PC-3 (cell line): ENCODE measurements at regions not wholly inside any gene's neighbourhood (a gene's known extent, or its start where the extent isn't known, plus 50 kb on each side); places are given as distances from the start of the nearest gene placed in this dataset.

Experiments
- ATAC-seq: fragments of 200-7000 bp; cut with Tn5 transposase; 2 replicates; pipeline ENCODE4 v1.9.1; 2020; ENCODE audit warnings: mild to moderate bottlenecking, moderate library complexity
- BruUV-seq: library from RNA; stranded (reverse); fragments of 400-500 nt; replicated peaks from 2 replicates; lab custom pipeline; 2021; lab: Mats Ljungman, UMichigan
- CTCF ChIA-PET: fragments of 300-600 bp; sonication (Branson Sonifier 250); formaldehyde crosslinking; loops from one replicate; lab custom pipeline; 2022; ENCODE audit warnings: antibody characterized with exemption; lab: Charles Lee
- POLR2A ChIA-PET: fragments of 300-600 bp; sonication (Branson Sonifier 250); formaldehyde crosslinking; loops from one replicate; lab custom pipeline; 2022; ENCODE audit warnings: antibody characterized with exemption; ENCODE audit not compliant: unreplicated experiment; lab: Charles Lee
- DNase-seq: peaks from one replicate; pipeline ENCODE4 v3.0.0-alpha.2; 2015
- H2AFZ ChIP-seq: fragments of 300-600 bp; sonication (generic); 2 replicates; pipeline ENCODE4 v1.6.0; 2016; ENCODE audit warnings: antibody characterized with exemption, low read length
- H3F3A ChIP-seq: fragments of 300-600 bp; sonication (generic); one replicate; pipeline ENCODE4 v1.6.0; 2017; ENCODE audit warnings: antibody characterized with exemption, low read length, control low read depth, mild to moderate bottlenecking; ENCODE audit not compliant: unreplicated experiment
- H3K27ac ChIP-seq: fragments of 300-600 bp; sonication (generic); 2 replicates; pipeline ENCODE4 v1.5.1; 2016; ENCODE audit warnings: mild to moderate bottlenecking, low read length
- H3K27me3 ChIP-seq: fragments of 300-600 bp; sonication (generic); 2 replicates; pipeline ENCODE4 v1.6.1; 2016; ENCODE audit warnings: low read length, mixed read lengths
- H3K36me3 ChIP-seq: fragments of 300-600 bp; sonication (generic); 2 replicates; pipeline ENCODE4 v1.6.1; 2016; ENCODE audit warnings: low read depth, mixed run types, low read length, mixed read lengths
- H3K4me1 ChIP-seq: fragments of 300-600 bp; sonication (generic); 2 replicates; pipeline ENCODE4 v1.5.1; 2016; ENCODE audit warnings: low read length; ENCODE audit not compliant: insufficient read depth
- H3K4me2 ChIP-seq: fragments of 300-600 bp; sonication (generic); 2 replicates; pipeline ENCODE4 v1.6.0; 2016; ENCODE audit warnings: low read length
- H3K4me3 ChIP-seq: fragments of 300-600 bp; sonication (generic); 2 replicates; pipeline ENCODE4 v1.5.1; 2016; ENCODE audit warnings: mild to moderate bottlenecking, low read length, mixed read lengths
- H3K79me2 ChIP-seq: fragments of 300-600 bp; sonication (generic); 2 replicates; pipeline ENCODE4 v1.6.1; 2017; ENCODE audit warnings: low read length, mixed read lengths
- H3K9ac ChIP-seq: fragments of 300-600 bp; sonication (generic); 2 replicates; pipeline ENCODE4 v1.6.0; 2016; ENCODE audit warnings: mild to moderate bottlenecking, low read length
- H3K9me2 ChIP-seq: fragments of 300-600 bp; sonication (generic); replicated peaks from 2 replicates; pipeline ENCODE4 v1.6.1; 2016; ENCODE audit warnings: mixed run types, low read length, mixed read lengths
- H3K9me3 ChIP-seq: fragments of 300-600 bp; sonication (generic); 2 replicates; pipeline ENCODE4 v1.6.1; 2016; ENCODE audit warnings: low read length, mixed read lengths
- H4K20me1 ChIP-seq: fragments of 300-600 bp; sonication (generic); 2 replicates; pipeline ENCODE4 v1.6.1; 2016; ENCODE audit warnings: low read length, mixed read lengths
- EZH2 ChIP-seq: fragments of 300-600 bp; sonication (generic); IDR thresholded peaks from one replicate; pipeline ENCODE4 v1.6.1; 2017; ENCODE audit warnings: antibody characterized with exemption, mild to moderate bottlenecking, low read length; ENCODE audit not compliant: unreplicated experiment
- EZH2phosphoT487 ChIP-seq: fragments of 300-600 bp; sonication (generic); IDR thresholded peaks from 2 replicates; pipeline ENCODE4 v1.6.1; 2018; ENCODE audit warnings: mild to moderate bottlenecking, antibody characterized with exemption, low read length, borderline replicate concordance
- intact Hi-C: fragments of 100-400 bp; cut with micrococcal nuclease; formaldehyde crosslinking; loops from 2 replicates; pipeline ENCODE4 v1.9.0; 2023
- TF ChIP-seq, protein P1 (sequence below): fragments of 300-600 bp; sonication (generic); conservative IDR thresholded peaks from 2 replicates; pipeline ENCODE4 v1.5.1; 2017; ENCODE audit warnings: antibody characterized with exemption, low read depth, mild to moderate bottlenecking, low read length

DNA sequence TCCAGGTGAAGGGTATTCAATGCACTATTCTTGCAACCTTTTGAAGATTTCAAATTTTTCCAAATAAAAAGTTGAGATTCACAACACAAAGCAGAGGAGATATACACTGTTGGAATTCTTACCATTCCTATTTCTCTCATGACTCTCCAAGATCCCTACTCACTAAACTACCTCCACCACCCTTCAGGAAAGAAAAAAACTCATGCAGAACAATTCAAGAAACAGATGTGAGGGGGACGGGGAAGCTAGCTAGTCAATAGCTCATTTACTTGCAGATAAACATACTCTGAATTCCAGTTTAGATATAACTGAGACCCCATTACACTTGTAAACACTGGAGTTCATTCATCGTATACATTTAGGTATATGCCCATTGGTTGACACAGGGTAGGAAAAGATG lies 90.0 kb upstream of the SERP2 start:
- H3K79me2 ChIP-seq, result no peaks in the 10 kb centered on the region
- CTCF ChIA-PET, result no interaction called here
- no peak overlapping the region for H2AFZ ChIP-seq
- DNase-seq, result no peak
- H3K9me2 ChIP-seq, result no peaks in the 10 kb centered on the region
- no peaks in the 10 kb centered on the region for H3F3A ChIP-seq
- no peak overlapping the region for H3K4me3 ChIP-seq
- no peak overlapping the region for H3K9ac ChIP-seq
- no peaks in the 10 kb centered on the region for H3K36me3 ChIP-seq
- H3K27ac ChIP-seq, result no peak overlapping the region
- H3K9me3 ChIP-seq, result no peaks in the 10 kb centered on the region
- ATAC-seq, result no peak
- BruUV-seq, result no TSS peak
- no peak for TF ChIP-seq EZH2phosphoT487
- no peak for TF ChIP-seq EZH2
- TF ChIP-seq, protein P1, sequence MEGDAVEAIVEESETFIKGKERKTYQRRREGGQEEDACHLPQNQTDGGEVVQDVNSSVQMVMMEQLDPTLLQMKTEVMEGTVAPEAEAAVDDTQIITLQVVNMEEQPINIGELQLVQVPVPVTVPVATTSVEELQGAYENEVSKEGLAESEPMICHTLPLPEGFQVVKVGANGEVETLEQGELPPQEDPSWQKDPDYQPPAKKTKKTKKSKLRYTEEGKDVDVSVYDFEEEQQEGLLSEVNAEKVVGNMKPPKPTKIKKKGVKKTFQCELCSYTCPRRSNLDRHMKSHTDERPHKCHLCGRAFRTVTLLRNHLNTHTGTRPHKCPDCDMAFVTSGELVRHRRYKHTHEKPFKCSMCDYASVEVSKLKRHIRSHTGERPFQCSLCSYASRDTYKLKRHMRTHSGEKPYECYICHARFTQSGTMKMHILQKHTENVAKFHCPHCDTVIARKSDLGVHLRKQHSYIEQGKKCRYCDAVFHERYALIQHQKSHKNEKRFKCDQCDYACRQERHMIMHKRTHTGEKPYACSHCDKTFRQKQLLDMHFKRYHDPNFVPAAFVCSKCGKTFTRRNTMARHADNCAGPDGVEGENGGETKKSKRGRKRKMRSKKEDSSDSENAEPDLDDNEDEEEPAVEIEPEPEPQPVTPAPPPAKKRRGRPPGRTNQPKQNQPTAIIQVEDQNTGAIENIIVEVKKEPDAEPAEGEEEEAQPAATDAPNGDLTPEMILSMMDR, result no peak
- H3K4me2 ChIP-seq, result no peak overlapping the region
- H4K20me1 ChIP-seq, result no peaks in the 10 kb centered on the region
- H3K27me3 ChIP-seq, result no peaks in the 10 kb centered on the region
- intact Hi-C loops, result no loop called here
- POLR2A ChIA-PET, result no interaction called here
- H3K4me1 ChIP-seq, result 0 out of 2 replicates have a peak, but pooled peaks cover 7% of the 10 kb centered on the region

DNA sequence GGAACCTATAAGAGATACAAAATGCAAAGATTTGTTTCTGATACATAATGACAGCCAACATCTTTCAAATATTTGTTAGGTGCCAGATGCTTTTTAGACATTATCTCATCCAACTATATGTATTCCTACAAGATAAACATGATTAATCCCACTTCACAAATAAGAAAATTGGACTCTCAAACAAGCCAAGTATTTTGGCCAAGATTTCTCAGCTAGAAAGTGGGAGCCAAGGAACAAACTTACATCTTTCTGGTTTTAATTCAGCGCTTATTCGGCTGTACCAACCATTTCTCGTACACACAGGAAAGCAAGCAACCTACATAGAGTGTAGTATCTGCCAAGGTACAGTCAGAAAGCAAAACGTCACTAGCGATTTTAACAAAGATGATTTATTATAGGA lies 85.7 kb upstream of the SERP2 start:
- H3K4me2 ChIP-seq, result no peak overlapping the region
- no peaks in the 10 kb centered on the region for H3K27me3 ChIP-seq
- H3K4me3 ChIP-seq, result no peak overlapping the region
- CTCF ChIA-PET, result no interaction called here
- H3K9me2 ChIP-seq, result no peaks in the 10 kb centered on the region
- H3K79me2 ChIP-seq, result no peaks in the 10 kb centered on the region
- ATAC-seq, result no peak
- H3K9me3 ChIP-seq, result no peaks in the 10 kb centered on the region
- H3F3A ChIP-seq, result no peaks in the 10 kb centered on the region
- no peaks in the 10 kb centered on the region for H3K4me1 ChIP-seq
- H4K20me1 ChIP-seq, result no peaks in the 10 kb centered on the region
- intact Hi-C loops, result no loop called here
- no peak overlapping the region for H3K9ac ChIP-seq
- no peak for DNase-seq
- TF ChIP-seq, protein P1, result no peak
- TF ChIP-seq EZH2phosphoT487, result no peak
- TF ChIP-seq EZH2, result no peak
- H2AFZ ChIP-seq, result no peak overlapping the region
- no peaks in the 10 kb centered on the region for H3K36me3 ChIP-seq
- H3K27ac ChIP-seq, result no peak overlapping the region
- BruUV-seq, result no TSS peak
- POLR2A ChIA-PET, result no interaction called here

GRCh38 chr13:44292545-44292944 lies 81.1 kb upstream of the SERP2 start:
- no peaks in the 10 kb centered on the region for H3K9me2 ChIP-seq
- no peak overlapping the region for H3K4me2 ChIP-seq
- DNase-seq (no peak), ATAC-seq (no peak; the same call in 1 of the 2 replicates)
- no peaks in the 10 kb centered on the region for H4K20me1 ChIP-seq
- H3K27me3 ChIP-seq, result no peaks in the 10 kb centered on the region
- ChIA-PET CTCF (no interaction called here), POLR2A (no interaction called here)
- BruUV-seq, result no TSS peak
- TF ChIP-seq EZH2 (no peak), EZH2phosphoT487 (no peak)
- no peak overlapping the region for H2AFZ ChIP-seq
- no peaks in the 10 kb centered on the region for H3K79me2 ChIP-seq
- H3K9me3 ChIP-seq, result no peaks in the 10 kb centered on the region
- no peak overlapping the region for H3K27ac ChIP-seq
- H3K4me3 ChIP-seq, result no peak overlapping the region
- H3K4me1 ChIP-seq, result peaks cover under 1% of the 10 kb centered on the region
- no peaks in the 10 kb centered on the region for H3K36me3 ChIP-seq
- intact Hi-C loops, result no loop called here
- no peaks in the 10 kb centered on the region for H3F3A ChIP-seq
- H3K9ac ChIP-seq, result no peak overlapping the region
